ENCODE measurements at regions not wholly inside any gene's neighbourhood (a gene's known extent, or its start where the extent isn't known, plus 50 kb on each side); places are given as distances from the start of the nearest gene placed in this dataset.

DNA sequence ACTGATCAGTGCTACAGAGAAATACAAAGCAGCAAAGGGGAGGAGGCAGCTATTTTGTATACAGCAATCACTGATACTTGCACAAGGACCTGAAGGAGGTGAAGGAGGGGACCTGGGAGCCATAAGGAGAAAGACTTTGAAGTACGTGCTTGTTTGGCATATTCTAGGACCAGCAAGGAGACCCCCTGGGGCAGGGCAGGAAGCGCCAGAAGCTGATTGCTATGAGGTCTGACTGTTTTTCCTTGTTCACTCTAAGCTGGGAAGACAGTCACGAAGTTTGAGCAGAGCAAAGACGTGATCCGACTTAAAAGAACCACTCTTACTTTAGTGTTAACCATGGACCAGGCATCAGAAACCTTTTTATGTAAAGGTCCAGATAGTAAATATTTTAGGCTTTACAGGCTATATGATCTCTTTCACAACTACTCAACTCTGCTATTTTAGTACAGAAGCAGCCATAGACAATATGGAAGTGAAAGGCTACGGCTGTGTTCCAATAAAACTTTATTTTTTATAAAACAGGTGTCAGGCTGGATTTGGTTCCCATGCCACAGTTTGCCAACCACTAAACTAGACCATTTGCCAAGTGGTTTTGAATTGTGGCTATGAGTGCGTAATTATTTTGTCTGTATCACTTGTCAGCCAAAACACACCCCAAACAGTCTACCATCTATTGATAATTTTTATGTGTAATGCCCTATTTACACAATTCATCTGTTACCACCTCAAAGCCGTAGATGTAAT, 217.9 kb downstream of the PRL start:
- ChIA-PET POLR2A (ENCODE audit: low non-redundant PET) (no interaction called here), CTCF (interaction anchor here (0.8 kb wide), 1 partner anchor 128 kb away, joined by 5 read pairs; no protein-coding TSS in a partner anchor)
- no peak overlapping the region for H3K27ac ChIP-seq
- TF ChIP-seq, protein P1, sequence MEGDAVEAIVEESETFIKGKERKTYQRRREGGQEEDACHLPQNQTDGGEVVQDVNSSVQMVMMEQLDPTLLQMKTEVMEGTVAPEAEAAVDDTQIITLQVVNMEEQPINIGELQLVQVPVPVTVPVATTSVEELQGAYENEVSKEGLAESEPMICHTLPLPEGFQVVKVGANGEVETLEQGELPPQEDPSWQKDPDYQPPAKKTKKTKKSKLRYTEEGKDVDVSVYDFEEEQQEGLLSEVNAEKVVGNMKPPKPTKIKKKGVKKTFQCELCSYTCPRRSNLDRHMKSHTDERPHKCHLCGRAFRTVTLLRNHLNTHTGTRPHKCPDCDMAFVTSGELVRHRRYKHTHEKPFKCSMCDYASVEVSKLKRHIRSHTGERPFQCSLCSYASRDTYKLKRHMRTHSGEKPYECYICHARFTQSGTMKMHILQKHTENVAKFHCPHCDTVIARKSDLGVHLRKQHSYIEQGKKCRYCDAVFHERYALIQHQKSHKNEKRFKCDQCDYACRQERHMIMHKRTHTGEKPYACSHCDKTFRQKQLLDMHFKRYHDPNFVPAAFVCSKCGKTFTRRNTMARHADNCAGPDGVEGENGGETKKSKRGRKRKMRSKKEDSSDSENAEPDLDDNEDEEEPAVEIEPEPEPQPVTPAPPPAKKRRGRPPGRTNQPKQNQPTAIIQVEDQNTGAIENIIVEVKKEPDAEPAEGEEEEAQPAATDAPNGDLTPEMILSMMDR (conservative IDR thresholded peaks at IDR 0.05; ENCODE audit: low read depth): no peak
- DNase-seq (ENCODE audit: low spot score): no peak

DNA sequence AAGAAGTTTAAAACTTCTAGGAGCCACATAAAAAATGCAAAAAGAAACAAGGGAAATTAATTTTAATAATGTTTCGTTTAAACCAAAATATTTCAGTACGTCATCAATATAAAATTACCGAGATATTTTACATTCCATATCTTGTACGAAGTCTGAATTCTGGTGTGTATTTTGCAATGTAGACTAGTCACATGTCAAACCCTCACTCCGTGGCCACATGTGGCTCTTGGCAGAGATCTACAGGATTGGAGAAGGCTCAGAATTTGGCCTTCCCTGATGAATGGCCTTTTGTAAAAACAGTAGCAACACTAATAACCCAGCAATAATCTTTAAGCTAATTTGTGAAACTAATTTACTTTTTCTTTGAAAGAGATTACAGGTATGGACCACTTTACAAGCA, 217.1 kb downstream of the PRL start:
- TF ChIP-seq, protein P1 (conservative IDR thresholded peaks at IDR 0.05; ENCODE audit: low read depth): no peak
- DNase-seq (ENCODE audit: low spot score): no peak
- H3K27ac ChIP-seq: no peak overlapping the region
- POLR2A ChIA-PET (ENCODE audit: low non-redundant PET): no interaction called here
- CTCF ChIA-PET: no interaction called here

DNA sequence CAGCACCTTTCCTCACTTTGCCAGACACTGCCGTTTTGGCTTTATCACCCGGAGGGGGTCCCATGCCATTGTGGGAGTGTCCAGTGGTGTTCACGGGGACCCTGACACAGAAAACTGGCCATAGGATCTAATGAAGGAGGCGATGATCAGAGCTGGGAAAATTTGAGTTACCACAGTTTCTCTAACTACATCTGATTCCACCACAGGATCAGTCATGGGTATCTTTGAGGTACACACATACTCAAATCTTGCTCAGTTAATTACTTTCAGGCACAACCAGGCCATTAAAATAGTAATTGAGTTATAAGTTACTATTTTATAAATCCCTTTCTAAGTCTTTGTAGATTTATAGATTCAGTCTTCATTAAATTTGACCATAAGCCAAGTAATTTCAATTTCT, 215.1 kb downstream of the PRL start:
- CTCF ChIA-PET: no interaction called here
- no peak overlapping the region for H3K27ac ChIP-seq
- TF ChIP-seq, protein P1 (conservative IDR thresholded peaks at IDR 0.05; ENCODE audit: low read depth): no peak
- no peak for DNase-seq (ENCODE audit: low spot score)
- POLR2A ChIA-PET (ENCODE audit: low non-redundant PET): no interaction called here

DNA sequence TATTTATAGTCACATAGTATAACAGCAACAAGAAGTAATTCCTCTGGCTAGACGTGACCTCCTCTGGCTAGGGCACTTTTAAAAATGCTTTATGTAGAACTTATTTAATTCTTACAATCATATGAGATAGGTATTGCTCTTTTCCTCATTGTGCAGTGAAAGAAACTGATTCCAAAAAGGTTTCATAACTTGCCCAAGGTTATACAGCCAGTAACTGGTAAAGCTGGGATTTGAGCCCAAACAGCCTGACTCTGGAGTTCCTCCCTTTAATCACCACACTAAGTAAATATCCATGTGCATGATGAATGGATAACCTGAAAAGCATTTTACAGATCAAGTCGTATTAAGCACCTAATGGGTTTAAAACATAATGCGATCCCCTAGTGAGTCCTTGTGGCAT, 214.6 kb downstream of the PRL start:
- no peak overlapping the region for H3K27ac ChIP-seq
- ChIA-PET CTCF (interaction anchor here (0.6 kb wide), 1 partner anchor 407 kb away, joined by 3 read pairs; no protein-coding TSS in a partner anchor), POLR2A (ENCODE audit: low non-redundant PET) (interaction anchor here (0.6 kb wide), 1 partner anchor 1025 kb away, joined by 3 read pairs; no protein-coding TSS in a partner anchor)
- DNase-seq (ENCODE audit: low spot score): no peak
- TF ChIP-seq, protein P1 (conservative IDR thresholded peaks at IDR 0.05; ENCODE audit: low read depth): no peak

DNA sequence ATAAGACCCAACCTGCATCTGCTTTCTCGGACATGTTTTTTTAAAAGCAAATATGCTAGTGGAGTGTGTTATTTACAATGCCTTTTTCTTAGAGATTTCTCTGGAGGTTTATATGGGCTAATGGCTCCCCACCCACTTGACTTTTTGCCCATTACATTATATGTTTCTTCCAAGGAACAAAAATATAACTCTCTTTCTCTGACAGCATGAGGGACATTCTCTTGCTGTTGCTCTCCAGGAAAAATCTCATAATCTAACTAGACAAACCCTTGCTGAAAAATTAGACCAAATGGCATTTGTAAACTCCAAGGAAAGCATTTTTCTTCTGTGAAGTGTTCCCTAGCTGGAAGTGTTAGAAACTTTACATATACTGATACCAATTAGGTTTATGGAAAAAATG, 213.7 kb downstream of the PRL start:
- TF ChIP-seq, protein P1 (conservative IDR thresholded peaks at IDR 0.05; ENCODE audit: low read depth): no peak
- POLR2A ChIA-PET (ENCODE audit: low non-redundant PET): no interaction called here
- H3K27ac ChIP-seq: no peak overlapping the region
- CTCF ChIA-PET: interaction anchor here (0.7 kb wide), 1 partner anchor 90 kb away, joined by 6 read pairs; no protein-coding TSS in a partner anchor
- no peak for DNase-seq (ENCODE audit: low spot score)

DNA sequence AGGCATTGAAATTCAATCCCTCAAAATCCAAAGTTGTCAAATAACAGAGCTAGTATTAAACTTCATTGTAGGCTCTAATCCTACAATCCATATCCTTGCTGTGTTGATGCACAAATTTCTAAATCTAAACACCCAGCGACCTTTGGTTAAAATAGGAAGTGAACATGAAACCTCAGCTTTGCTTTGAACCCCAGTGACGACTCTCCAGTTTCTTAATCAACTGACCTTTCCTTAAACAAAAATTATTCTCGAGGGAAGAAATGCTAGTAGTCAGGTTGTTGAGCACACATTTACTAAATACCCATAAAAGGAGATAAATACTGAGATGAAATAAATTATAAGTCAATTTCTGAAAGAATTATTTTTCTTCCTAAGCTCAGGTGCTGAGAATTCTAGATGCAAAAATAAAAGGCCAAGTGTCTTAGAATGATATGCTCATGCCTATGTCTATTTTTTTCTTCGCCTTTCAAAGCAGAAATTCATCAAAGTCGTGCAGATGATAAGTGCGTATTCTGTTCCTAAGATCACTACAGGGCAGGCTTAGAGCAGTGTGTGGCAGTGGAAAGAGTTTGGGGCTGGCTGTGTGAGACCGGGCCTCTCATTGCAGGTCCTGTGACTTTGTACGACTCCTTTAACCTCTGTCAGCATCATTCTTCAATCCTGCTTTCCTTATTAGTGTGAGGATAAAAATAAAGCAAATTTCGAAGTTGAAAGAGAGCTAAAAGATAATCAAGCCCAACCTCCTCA, 208.7 kb downstream of the PRL start:
- TF ChIP-seq, protein P1 (conservative IDR thresholded peaks at IDR 0.05; ENCODE audit: low read depth): no peak
- DNase-seq (ENCODE audit: low spot score): no peak
- H3K27ac ChIP-seq: no peak overlapping the region
- ChIA-PET CTCF (interaction anchor here (0.7 kb wide), 2 partner anchors 86 to 1854 kb away, joined by 3 to 6 read pairs; no protein-coding TSS in a partner anchor), POLR2A (ENCODE audit: low non-redundant PET) (no interaction called here)

Data from RWPE1 (cell line).